DMS153 treated with DMSO at 0.1 percent for 48 hours (cell line): ENCODE measurements at regions not wholly inside any gene's neighbourhood (a gene's known extent, or its start where the extent isn't known, plus 50 kb on each side); places are given as distances from the start of the nearest gene placed in this dataset.

Source experiments
- DNase-seq: peaks from one replicate; lab custom pipeline; 2025; ENCODE audit not compliant: unreplicated experiment; lab: John Stamatoyannopoulos, UW

- no peak for DNase-seq
Observed at GRCh38 chr15:69782809-69783208, 314.9 kb downstream of the TLE3 start.

- no peak for DNase-seq
Observed at GRCh38 chr15:69783211-69783610, 314.5 kb downstream of the TLE3 start.

- no peak for DNase-seq
Observed at GRCh38 chr15:69784798-69785566, 312.7 kb downstream of the TLE3 start.

- no peak for DNase-seq
Observed at GRCh38 chr15:69786136-69786701, 311.5 kb downstream of the TLE3 start.

- no peak for DNase-seq
Observed at GRCh38 chr15:69787791-69788190, 309.9 kb downstream of the TLE3 start.

- no peak for DNase-seq
Observed at GRCh38 chr15:69789648-69790393, 307.9 kb downstream of the TLE3 start.

- no peak for DNase-seq
Observed at GRCh38 chr15:69790632-69791031, 307.1 kb downstream of the TLE3 start.

GRCh38 chr15:69792823-69793222 lies 304.9 kb downstream of the TLE3 start:
- DNase-seq: no peak

- DNase-seq: no peak
Observed at GRCh38 chr15:69793431-69793780, 304.3 kb downstream of the TLE3 start.

GRCh38 chr15:69793781-69794451 lies 303.8 kb downstream of the TLE3 start:
- DNase-seq: no peak

- no peak for DNase-seq
Observed at GRCh38 chr15:69794645-69795469, 302.9 kb downstream of the TLE3 start.

- no peak for DNase-seq
Observed at GRCh38 chr15:69795601-69796000, 302.1 kb downstream of the TLE3 start.

GRCh38 chr15:69797051-69797595 lies 300.6 kb downstream of the TLE3 start:
- no peak for DNase-seq

- no peak for DNase-seq
Observed at GRCh38 chr15:69797615-69798014, 300.1 kb downstream of the TLE3 start.

GRCh38 chr15:69798481-69799250 lies 299.1 kb downstream of the TLE3 start:
- no peak for DNase-seq

GRCh38 chr15:69801144-69801543 lies 296.6 kb downstream of the TLE3 start:
- DNase-seq: no peak

- DNase-seq: no peak
Observed at GRCh38 chr15:69802432-69802831, 295.3 kb downstream of the TLE3 start.

- DNase-seq: no peak
Observed at GRCh38 chr15:69804786-69805185, 292.9 kb downstream of the TLE3 start.

GRCh38 chr15:69805248-69805953 lies 292.3 kb downstream of the TLE3 start:
- no peak for DNase-seq
